ENCODE measurements at regions not wholly inside any gene's neighbourhood (a gene's known extent, or its start where the extent isn't known, plus 50 kb on each side); places are given as distances from the start of the nearest gene placed in this dataset.

- Histone ChIP-seq H3K27me3 (ENCODE audit: control insufficient read depth, insufficient read depth, low read length) (peaks cover 6% of the 10 kb centered on the region), H3K4me1 (ENCODE audit: control insufficient read depth, insufficient read depth, low read length) (peaks cover 3% of the 10 kb centered on the region; the same call in 1 of the 2 replicates), H3K4me3 (ENCODE audit: low read depth, low read length) (no peak overlapping the region), H3K27ac (ENCODE audit: low read depth, low read length) (no peak overlapping the region), H3K36me3 (ENCODE audit: control insufficient read depth, insufficient read depth, low read length) (no peaks in the 10 kb centered on the region), H3K9me3 (ENCODE audit: control insufficient read depth, insufficient read depth, low read length) (no peaks in the 10 kb centered on the region), H3K9ac (ENCODE audit: low read depth, low read length) (no peak overlapping the region)
These were observed 168.6 kb downstream of the TRIM33 start for GRCh38 chr1:114342376-114342775.

- H3K9ac ChIP-seq (ENCODE audit: low read depth, low read length): no peak overlapping the region
- H3K36me3 ChIP-seq (ENCODE audit: control insufficient read depth, insufficient read depth, low read length): no peaks in the 10 kb centered on the region
- H3K27ac ChIP-seq (ENCODE audit: low read depth, low read length): no peak overlapping the region
- peaks cover 2% of the 10 kb centered on the region; the same call in 1 of the 2 replicates for H3K4me1 ChIP-seq (ENCODE audit: control insufficient read depth, insufficient read depth, low read length)
- H3K9me3 ChIP-seq (ENCODE audit: control insufficient read depth, insufficient read depth, low read length): no peaks in the 10 kb centered on the region
- no peak overlapping the region for H3K4me3 ChIP-seq (ENCODE audit: low read depth, low read length)
- peaks cover under 1% of the 10 kb centered on the region; the same call in 1 of the 2 replicates for H3K27me3 ChIP-seq (ENCODE audit: control insufficient read depth, insufficient read depth, low read length)
These were observed 169.1 kb downstream of the TRIM33 start for GRCh38 chr1:114341856-114342255.

- no peaks in the 10 kb centered on the region for H3K4me1 ChIP-seq (ENCODE audit: control insufficient read depth, insufficient read depth, low read length)
- no peak overlapping the region for H3K27ac ChIP-seq (ENCODE audit: low read depth, low read length)
- no peak overlapping the region for H3K9ac ChIP-seq (ENCODE audit: low read depth, low read length)
- no peaks in the 10 kb centered on the region for H3K36me3 ChIP-seq (ENCODE audit: control insufficient read depth, insufficient read depth, low read length)
- H3K4me3 ChIP-seq (ENCODE audit: low read depth, low read length): no peak overlapping the region
- H3K9me3 ChIP-seq (ENCODE audit: control insufficient read depth, insufficient read depth, low read length): no peaks in the 10 kb centered on the region
- no peaks in the 10 kb centered on the region for H3K27me3 ChIP-seq (ENCODE audit: control insufficient read depth, insufficient read depth, low read length)
These were observed 169.7 kb downstream of the TRIM33 start for GRCh38 chr1:114341299-114341698.

- H3K4me1 ChIP-seq (ENCODE audit: control insufficient read depth, insufficient read depth, low read length): no peaks in the 10 kb centered on the region
- H3K27me3 ChIP-seq (ENCODE audit: control insufficient read depth, insufficient read depth, low read length): no peaks in the 10 kb centered on the region
- H3K4me3 ChIP-seq (ENCODE audit: low read depth, low read length): no peak overlapping the region
- H3K9me3 ChIP-seq (ENCODE audit: control insufficient read depth, insufficient read depth, low read length): no peaks in the 10 kb centered on the region
- no peak overlapping the region for H3K27ac ChIP-seq (ENCODE audit: low read depth, low read length)
- no peak overlapping the region for H3K9ac ChIP-seq (ENCODE audit: low read depth, low read length)
- H3K36me3 ChIP-seq (ENCODE audit: control insufficient read depth, insufficient read depth, low read length): no peaks in the 10 kb centered on the region
These were observed 170.1 kb downstream of the TRIM33 start for GRCh38 chr1:114340892-114341291.

- no peaks in the 10 kb centered on the region for H3K36me3 ChIP-seq (ENCODE audit: control insufficient read depth, insufficient read depth, low read length)
- H3K4me1 ChIP-seq (ENCODE audit: control insufficient read depth, insufficient read depth, low read length): no peaks in the 10 kb centered on the region
- no peak overlapping the region for H3K27ac ChIP-seq (ENCODE audit: low read depth, low read length)
- H3K9ac ChIP-seq (ENCODE audit: low read depth, low read length): no peak overlapping the region
- H3K27me3 ChIP-seq (ENCODE audit: control insufficient read depth, insufficient read depth, low read length): no peaks in the 10 kb centered on the region
- H3K9me3 ChIP-seq (ENCODE audit: control insufficient read depth, insufficient read depth, low read length): no peaks in the 10 kb centered on the region
- H3K4me3 ChIP-seq (ENCODE audit: low read depth, low read length): no peak overlapping the region
These were observed 171.6 kb downstream of the TRIM33 start for GRCh38 chr1:114339379-114339778.

- Histone ChIP-seq H3K4me1 (ENCODE audit: control insufficient read depth, insufficient read depth, low read length) (no peaks in the 10 kb centered on the region), H3K27ac (ENCODE audit: low read depth, low read length) (no peak overlapping the region), H3K9me3 (ENCODE audit: control insufficient read depth, insufficient read depth, low read length) (no peaks in the 10 kb centered on the region), H3K36me3 (ENCODE audit: control insufficient read depth, insufficient read depth, low read length) (no peaks in the 10 kb centered on the region), H3K9ac (ENCODE audit: low read depth, low read length) (no peak overlapping the region), H3K4me3 (ENCODE audit: low read depth, low read length) (no peak overlapping the region), H3K27me3 (ENCODE audit: control insufficient read depth, insufficient read depth, low read length) (no peaks in the 10 kb centered on the region)
These were observed 172.7 kb downstream of the TRIM33 start for GRCh38 chr1:114338191-114338890.

GRCh38 chr1:114337417-114337816 lies 173.6 kb downstream of the TRIM33 start:
- no peak overlapping the region for H3K27ac ChIP-seq (ENCODE audit: low read depth, low read length)
- H3K27me3 ChIP-seq (ENCODE audit: control insufficient read depth, insufficient read depth, low read length): no peaks in the 10 kb centered on the region
- H3K4me1 ChIP-seq (ENCODE audit: control insufficient read depth, insufficient read depth, low read length): no peaks in the 10 kb centered on the region
- H3K36me3 ChIP-seq (ENCODE audit: control insufficient read depth, insufficient read depth, low read length): no peaks in the 10 kb centered on the region
- no peaks in the 10 kb centered on the region for H3K9me3 ChIP-seq (ENCODE audit: control insufficient read depth, insufficient read depth, low read length)
- no peak overlapping the region for H3K9ac ChIP-seq (ENCODE audit: low read depth, low read length)
- H3K4me3 ChIP-seq (ENCODE audit: low read depth, low read length): no peak overlapping the region

- H3K9ac ChIP-seq (ENCODE audit: low read depth, low read length): no peak overlapping the region
- H3K4me3 ChIP-seq (ENCODE audit: low read depth, low read length): no peak overlapping the region
- H3K27me3 ChIP-seq (ENCODE audit: control insufficient read depth, insufficient read depth, low read length): no peaks in the 10 kb centered on the region
- no peak overlapping the region for H3K27ac ChIP-seq (ENCODE audit: low read depth, low read length)
- no peaks in the 10 kb centered on the region for H3K36me3 ChIP-seq (ENCODE audit: control insufficient read depth, insufficient read depth, low read length)
- no peaks in the 10 kb centered on the region for H3K9me3 ChIP-seq (ENCODE audit: control insufficient read depth, insufficient read depth, low read length)
- H3K4me1 ChIP-seq (ENCODE audit: control insufficient read depth, insufficient read depth, low read length): no peaks in the 10 kb centered on the region
These were observed 174.6 kb downstream of the TRIM33 start for GRCh38 chr1:114336360-114336759.

GRCh38 chr1:114335273-114335672 lies 175.7 kb downstream of the TRIM33 start:
- H3K9me3 ChIP-seq (ENCODE audit: control insufficient read depth, insufficient read depth, low read length): no peaks in the 10 kb centered on the region
- peaks cover 4% of the 10 kb centered on the region; the same call in 1 of the 2 replicates for H3K27me3 ChIP-seq (ENCODE audit: control insufficient read depth, insufficient read depth, low read length)
- H3K36me3 ChIP-seq (ENCODE audit: control insufficient read depth, insufficient read depth, low read length): no peaks in the 10 kb centered on the region
- H3K27ac ChIP-seq (ENCODE audit: low read depth, low read length): no peak overlapping the region
- H3K4me1 ChIP-seq (ENCODE audit: control insufficient read depth, insufficient read depth, low read length): no peaks in the 10 kb centered on the region
- H3K9ac ChIP-seq (ENCODE audit: low read depth, low read length): no peak overlapping the region
- no peak overlapping the region for H3K4me3 ChIP-seq (ENCODE audit: low read depth, low read length)

- Histone ChIP-seq H3K36me3 (ENCODE audit: control insufficient read depth, insufficient read depth, low read length) (no peaks in the 10 kb centered on the region), H3K4me3 (ENCODE audit: low read depth, low read length) (no peak overlapping the region), H3K4me1 (ENCODE audit: control insufficient read depth, insufficient read depth, low read length) (no peaks in the 10 kb centered on the region), H3K27ac (ENCODE audit: low read depth, low read length) (no peak overlapping the region), H3K9me3 (ENCODE audit: control insufficient read depth, insufficient read depth, low read length) (no peaks in the 10 kb centered on the region), H3K27me3 (ENCODE audit: control insufficient read depth, insufficient read depth, low read length) (peaks cover 5% of the 10 kb centered on the region; the same call in 1 of the 2 replicates), H3K9ac (ENCODE audit: low read depth, low read length) (no peak overlapping the region)
These were observed 176.7 kb downstream of the TRIM33 start for GRCh38 chr1:114334297-114334696.

GRCh38 chr1:114333690-114334089 lies 177.3 kb downstream of the TRIM33 start:
- no peaks in the 10 kb centered on the region for H3K9me3 ChIP-seq (ENCODE audit: control insufficient read depth, insufficient read depth, low read length)
- H3K4me3 ChIP-seq (ENCODE audit: low read depth, low read length): no peak overlapping the region
- no peaks in the 10 kb centered on the region for H3K36me3 ChIP-seq (ENCODE audit: control insufficient read depth, insufficient read depth, low read length)
- H3K27me3 ChIP-seq (ENCODE audit: control insufficient read depth, insufficient read depth, low read length): peaks cover 5% of the 10 kb centered on the region; the same call in 1 of the 2 replicates
- no peak overlapping the region for H3K27ac ChIP-seq (ENCODE audit: low read depth, low read length)
- H3K9ac ChIP-seq (ENCODE audit: low read depth, low read length): no peak overlapping the region
- H3K4me1 ChIP-seq (ENCODE audit: control insufficient read depth, insufficient read depth, low read length): no peaks in the 10 kb centered on the region

Data from HUES48 (cell line).